Keratinocyte (primary cell): ENCODE measurements at regions not wholly inside any gene's neighbourhood (a gene's known extent, or its start where the extent isn't known, plus 50 kb on each side); places are given as distances from the start of the nearest gene placed in this dataset.

Experiments used
- EZH2 ChIP-seq: IDR thresholded peaks from one replicate; pipeline ENCODE4 v1.6.1; 2012; ENCODE audit warnings: inconsistent platforms, mild to moderate bottlenecking, low read length, moderate library complexity
- TF ChIP-seq, protein P1 (sequence below), 3 experiments: IDR thresholded peaks in 1 of 3; conservative IDR thresholded peaks in 1 of 3; optimal IDR thresholded peaks in 1 of 3; 2 replicates in 2 of 3; 3 replicates in 1 of 3; pipeline versions ENCODE3 to v1.5.1; 2011; ENCODE audit warnings: low read length in 3 of 3, mild to moderate bottlenecking in 3 of 3, moderate library complexity in 2 of 3, control low read depth in 1 of 3, inconsistent platforms in 1 of 3; ENCODE audit not compliant: insufficient read depth in 2 of 3; ENCODE audit errors: extremely low read depth in 1 of 3

DNA sequence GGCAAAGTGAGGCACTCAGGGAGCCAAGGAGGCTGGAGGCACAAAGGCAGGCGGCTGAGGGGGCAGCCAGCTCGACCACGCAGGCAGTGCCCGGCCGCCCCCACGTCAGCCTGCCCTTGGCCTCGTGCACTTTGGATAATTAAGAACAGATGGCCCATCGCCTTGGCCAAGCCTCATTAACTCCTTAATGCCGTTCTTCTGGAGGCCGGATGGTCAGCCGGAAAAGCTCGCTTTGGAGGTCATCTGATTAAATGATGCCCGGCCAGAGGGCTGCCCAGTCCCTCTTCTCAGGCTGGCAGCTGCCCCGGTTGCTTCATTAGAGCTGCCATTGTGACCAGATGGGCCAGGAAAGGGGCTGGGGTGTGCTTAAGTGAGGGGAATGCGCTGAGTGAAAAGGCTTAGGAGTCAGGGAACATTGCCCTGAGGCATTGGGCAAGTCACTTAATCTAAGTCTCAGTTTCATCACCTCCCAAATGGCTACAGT lies 364.0 kb downstream of the NPIPA8 start:
- TF ChIP-seq EZH2 = no peak
- TF ChIP-seq, protein P1, sequence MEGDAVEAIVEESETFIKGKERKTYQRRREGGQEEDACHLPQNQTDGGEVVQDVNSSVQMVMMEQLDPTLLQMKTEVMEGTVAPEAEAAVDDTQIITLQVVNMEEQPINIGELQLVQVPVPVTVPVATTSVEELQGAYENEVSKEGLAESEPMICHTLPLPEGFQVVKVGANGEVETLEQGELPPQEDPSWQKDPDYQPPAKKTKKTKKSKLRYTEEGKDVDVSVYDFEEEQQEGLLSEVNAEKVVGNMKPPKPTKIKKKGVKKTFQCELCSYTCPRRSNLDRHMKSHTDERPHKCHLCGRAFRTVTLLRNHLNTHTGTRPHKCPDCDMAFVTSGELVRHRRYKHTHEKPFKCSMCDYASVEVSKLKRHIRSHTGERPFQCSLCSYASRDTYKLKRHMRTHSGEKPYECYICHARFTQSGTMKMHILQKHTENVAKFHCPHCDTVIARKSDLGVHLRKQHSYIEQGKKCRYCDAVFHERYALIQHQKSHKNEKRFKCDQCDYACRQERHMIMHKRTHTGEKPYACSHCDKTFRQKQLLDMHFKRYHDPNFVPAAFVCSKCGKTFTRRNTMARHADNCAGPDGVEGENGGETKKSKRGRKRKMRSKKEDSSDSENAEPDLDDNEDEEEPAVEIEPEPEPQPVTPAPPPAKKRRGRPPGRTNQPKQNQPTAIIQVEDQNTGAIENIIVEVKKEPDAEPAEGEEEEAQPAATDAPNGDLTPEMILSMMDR (optimal IDR thresholded peaks at IDR 0.05 in 1 of 3, IDR thresholded peaks at IDR 0.05 in 1 of 3, conservative IDR thresholded peaks at IDR 0.05 in 1 of 3; ENCODE audit: extremely low read depth in 1 of 3, insufficient read depth in 2 of 3, low read length in 3 of 3) = no peak
